ENCODE measurements at regions not wholly inside any gene's neighbourhood (a gene's known extent, or its start where the extent isn't known, plus 50 kb on each side); places are given as distances from the start of the nearest gene placed in this dataset.
"Not testable (repeated sequence)": the region's sequence is repeated elsewhere in the genome, so short reads cannot be mapped to it uniquely, and the experiment has no call there.

DNA sequence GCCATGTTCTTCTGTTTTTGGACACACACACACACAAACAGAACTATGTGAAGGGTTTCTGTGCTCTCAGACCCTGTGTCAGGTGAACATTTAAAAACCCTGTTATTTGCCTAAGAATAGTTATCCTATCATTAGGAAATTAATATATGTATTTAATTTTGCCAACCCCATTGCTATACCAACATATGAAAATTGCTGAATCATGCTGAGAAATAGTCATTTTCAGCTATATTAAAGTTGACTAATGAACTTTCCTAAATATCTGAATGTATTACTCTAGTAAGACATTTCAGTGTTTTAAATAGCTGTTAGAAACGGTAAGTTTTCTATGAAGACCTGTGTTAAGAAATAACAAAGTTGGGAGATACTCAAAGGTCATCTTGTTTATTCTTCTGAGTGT is 596.9 kb upstream of the GRM7 start:
- DNase-seq (ENCODE audit: low read depth, low spot score) = no peak

DNA sequence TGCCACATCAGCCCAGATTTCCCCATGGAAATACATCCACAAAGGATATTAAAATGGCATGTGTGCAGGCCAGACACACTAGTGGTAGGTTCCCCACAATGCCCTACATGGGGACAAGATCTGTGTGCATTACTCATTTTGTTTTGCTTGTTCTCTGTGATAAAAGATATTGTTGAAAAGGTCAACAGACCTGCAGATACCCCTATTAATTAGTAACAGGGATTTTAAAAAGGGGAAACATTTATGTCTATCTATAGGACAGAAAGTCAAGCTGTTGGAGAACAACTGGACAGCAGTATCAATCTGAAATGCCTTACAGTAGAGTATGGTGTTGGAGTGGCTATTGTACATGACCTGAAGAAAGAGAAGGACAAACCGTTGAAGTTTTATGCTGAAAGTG is 596.0 kb upstream of the GRM7 start:
- DNase-seq (ENCODE audit: low read depth, low spot score) = no peak

DNA sequence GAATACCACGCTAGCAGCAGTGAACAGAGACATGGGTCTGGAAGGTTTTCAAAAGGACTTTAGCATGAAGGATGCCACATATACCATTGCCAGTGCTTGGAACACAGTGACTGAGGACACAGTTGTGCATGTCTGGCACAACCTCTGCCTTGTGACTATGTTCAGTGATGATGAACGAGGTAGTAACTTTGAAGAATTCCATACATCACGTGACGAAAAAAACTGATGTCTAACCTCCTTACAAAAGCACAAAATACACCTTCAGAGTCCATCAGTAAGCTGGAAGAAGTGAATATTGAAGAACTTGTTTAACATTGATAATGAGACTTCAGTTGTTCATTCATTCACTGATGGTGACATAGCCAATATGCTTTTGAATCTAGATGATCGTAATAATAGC is 594.8 kb upstream of the GRM7 start:
- DNase-seq (ENCODE audit: low read depth, low spot score) = no peak

DNA sequence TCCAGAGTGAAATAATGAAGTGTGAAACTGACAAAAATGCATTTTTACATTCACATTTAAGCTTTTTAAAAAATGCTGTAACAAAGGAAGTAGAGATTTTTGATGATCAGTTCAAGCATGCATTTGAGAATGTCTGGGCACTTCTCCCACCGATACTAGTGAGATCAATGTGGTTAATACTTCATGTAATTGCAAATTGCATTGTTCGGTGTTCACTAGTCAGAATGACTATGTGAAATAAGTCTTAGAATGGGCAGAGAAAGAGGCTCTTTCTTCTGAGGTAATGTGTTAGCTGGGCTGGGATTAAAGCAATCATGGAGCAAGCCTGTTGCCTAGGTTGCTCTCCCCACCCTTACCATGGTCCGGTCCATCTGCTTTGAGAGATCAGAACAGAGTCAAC is 587.0 kb upstream of the GRM7 start:
- no peak for DNase-seq (ENCODE audit: low read depth, low spot score)

DNA sequence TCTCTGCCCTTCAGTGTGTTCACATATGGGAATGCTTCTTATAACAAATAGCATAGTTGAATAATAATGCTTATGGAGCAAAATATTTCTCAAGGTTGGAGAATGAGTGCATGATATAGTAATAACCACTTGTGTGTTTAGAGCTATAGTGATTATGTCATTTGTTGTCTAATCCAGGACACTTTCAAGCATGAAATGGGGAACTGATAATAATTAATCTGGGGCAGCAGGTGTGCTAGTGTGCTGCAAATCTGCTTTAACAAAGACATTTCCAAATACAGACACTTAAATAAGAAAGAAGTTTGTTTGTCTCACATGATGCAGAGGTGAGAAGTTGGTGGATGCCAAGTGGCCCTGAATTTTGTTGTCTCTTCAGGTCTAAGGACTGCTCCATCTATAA is 579.3 kb upstream of the GRM7 start:
- DNase-seq (ENCODE audit: low read depth, low spot score) = no peak

DNA sequence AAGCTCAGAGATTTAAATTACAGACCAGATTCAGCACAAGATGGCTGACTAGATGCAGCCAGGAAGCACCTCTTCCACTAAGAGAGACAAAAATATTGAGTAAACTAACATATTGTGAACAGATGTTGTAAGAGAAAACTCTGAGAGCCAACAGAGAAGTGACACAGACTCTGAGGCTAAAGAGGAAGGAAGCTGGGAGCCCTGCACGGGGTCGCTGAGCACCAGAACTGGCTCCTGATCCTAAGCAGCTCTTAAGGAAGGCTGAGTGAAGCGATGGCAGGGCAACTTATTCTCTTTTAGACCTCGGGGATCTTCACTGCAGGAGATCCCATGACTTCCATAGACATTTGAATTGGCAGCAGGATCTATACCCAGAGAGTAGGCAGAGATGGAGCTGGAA is 578.0 kb upstream of the GRM7 start:
- DNase-seq (ENCODE audit: low read depth, low spot score) = no peak

DNA sequence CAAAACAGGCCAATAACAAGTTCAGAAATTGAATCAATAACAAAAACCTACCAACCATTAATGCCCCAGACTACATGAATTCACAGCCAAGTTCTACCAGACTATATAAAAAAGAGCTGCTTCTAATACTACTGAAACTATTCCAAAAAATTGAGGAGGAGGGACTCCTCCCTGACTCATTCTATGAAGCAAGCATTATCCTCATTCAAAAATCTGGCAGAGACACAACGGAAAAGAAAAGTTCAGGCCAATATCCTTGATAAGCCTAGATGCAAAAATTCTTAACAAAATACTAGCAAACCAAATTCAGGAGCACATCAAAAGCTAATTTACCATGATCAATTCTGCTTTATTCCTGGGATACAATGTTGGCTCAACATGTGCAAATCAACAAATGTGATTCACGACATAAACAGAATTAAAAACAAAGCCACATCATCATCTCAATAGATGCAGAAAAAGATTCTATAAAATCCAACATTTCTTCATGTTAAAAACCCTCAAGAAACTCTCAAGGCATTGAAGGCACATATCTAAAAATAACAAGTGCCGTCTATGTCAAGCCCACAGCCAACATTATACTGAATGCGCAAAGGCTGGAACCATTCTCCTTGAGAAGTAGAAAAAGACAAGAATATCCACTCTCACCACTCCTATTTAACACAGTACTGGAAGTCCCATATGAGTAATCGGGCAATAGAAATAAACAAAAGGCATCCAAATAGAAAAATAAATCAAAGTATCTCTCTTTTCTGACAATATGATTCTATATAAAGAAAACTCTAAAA is 573.6 kb upstream of the GRM7 start:
- no peak for DNase-seq (ENCODE audit: low read depth, low spot score)

DNA sequence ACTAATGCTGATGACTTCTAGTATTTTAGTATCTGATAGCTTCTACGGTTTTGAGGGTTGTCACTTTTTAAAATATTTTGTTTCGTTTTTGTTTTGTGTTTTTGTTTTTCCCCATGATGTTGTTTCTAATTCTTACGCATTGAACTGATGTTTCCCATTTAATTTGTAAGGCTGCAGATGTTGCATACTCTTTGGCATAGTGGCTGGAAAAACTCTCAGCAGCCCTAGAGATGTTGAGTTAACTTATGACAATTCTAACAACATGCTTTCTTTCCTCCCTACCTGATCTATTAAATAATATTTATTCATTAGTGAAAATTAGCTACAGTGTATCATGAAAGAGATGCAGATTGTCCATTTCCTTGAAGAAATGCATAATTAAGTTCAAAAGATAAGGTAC is 559.3 kb upstream of the GRM7 start:
- no peak for DNase-seq (ENCODE audit: low read depth, low spot score)

DNA sequence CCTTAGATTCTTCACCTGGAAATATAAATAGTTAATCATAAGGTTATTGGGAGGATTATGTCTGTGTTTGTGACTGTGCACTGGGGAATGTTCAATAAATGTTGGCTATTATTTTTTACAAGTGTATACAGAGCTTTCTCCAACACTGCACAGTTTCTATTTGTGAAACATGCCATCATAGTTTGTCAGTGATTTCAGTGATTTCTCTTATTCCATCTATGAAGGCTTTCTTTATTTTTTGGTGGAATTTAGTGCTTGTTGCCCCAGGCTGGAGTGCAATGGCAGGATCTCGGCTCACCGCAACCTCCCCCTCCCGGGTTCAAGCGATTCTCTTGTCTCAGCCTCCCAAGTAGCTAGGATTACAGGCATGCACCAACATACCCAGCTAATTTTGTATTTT is 545.0 kb upstream of the GRM7 start:
- no peak for DNase-seq (ENCODE audit: low read depth, low spot score)

DNA sequence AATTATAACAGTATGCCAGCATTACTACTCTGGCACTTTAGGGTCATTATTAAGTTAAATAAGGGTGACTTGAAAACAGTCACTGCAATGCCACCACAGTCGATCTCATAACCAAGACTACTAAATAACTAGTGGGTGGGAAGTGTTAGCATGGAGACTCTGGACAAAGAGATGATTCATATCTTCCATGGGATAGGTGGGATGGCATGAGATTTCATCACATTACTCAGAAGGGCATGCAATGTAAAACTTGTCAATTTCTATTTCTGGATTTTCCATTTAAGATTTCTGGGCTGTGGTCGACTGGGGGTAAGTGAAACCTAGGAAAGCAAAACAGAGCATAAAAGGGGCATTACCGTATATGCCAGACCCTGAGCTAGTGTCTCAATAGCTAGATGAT is 538.9 kb upstream of the GRM7 start:
- DNase-seq (ENCODE audit: low read depth, low spot score) = no peak

DNA sequence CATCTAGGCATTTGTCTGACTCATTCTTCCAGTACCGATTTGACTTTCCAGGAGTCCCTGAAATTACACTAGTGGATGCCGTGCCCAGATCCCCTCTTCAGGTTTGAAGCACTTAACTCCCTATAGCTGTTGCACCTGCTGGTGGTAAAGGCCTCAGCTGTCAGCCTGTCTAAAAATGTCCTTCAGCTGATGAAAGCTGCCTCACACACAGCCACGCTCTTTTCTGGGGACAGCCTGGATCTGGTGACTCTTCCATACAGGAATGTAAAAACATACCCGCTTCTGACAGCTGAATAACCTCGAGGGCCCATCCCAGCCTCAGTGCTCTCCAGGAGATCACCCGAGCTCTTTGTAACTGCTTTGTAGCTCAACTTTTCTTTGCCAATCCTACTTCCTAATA is 534.1 kb upstream of the GRM7 start:
- DNase-seq (ENCODE audit: low read depth, low spot score) = peak; percentile 14

DNA sequence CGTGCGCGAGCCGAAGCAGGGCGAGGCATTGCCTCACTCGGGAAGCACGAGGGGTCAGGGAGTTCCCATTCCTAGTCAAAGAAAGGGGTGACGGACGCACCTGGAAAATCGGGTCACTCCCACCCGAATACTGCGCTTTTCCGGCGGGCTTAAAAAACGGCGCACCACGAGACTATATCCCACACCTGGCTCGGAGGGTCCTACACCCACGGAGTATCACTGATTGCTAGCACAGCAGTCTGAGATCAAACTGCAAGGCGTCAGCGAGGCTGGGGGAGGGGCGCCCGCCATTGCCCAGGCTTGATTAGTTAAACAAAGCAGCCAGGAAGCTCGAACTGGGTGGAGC is 520.0 kb upstream of the GRM7 start:
- DNase-seq (ENCODE audit: low read depth, low spot score) = not testable (repeated sequence)

DNA sequence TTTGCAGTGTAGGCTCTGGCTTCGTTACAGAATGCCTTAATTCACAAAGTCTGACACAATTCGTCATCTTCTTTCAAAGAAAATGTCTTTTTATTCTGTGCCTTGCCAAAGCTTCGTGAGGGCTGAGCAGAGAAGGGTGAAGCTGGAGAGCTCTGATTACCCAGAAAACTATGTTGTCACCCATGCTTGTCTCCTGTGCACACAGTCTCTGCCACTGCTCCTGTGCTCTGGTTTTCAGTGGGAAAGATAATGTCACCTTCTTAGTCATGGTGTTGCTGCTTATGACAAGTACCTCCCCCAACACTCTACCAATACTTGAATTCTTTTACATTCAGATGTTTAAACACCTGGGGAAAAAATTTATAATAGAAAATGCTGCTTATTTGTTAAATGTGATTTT is 509.2 kb upstream of the GRM7 start:
- no peak for DNase-seq (ENCODE audit: low read depth, low spot score)

DNA sequence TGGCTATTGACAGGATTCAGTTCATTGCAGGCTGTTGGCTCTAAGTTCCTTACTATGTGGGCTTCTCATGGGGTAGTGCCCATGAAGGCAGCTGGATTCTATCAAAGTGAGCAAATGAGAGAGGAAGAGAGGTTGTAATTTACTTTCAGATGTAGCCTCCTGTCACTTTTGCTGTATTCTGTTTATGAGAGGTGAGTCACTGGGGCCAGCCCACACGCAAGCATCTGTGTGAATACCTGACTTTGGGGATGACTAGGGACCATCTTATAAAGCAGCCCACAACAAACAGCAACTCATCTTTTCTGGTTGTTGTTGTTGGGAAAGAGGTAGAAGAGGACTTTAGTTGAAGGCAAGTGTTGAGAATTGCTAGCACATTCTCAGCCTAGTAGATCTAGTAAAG is 506.3 kb upstream of the GRM7 start:
- no peak for DNase-seq (ENCODE audit: low read depth, low spot score)

DNA sequence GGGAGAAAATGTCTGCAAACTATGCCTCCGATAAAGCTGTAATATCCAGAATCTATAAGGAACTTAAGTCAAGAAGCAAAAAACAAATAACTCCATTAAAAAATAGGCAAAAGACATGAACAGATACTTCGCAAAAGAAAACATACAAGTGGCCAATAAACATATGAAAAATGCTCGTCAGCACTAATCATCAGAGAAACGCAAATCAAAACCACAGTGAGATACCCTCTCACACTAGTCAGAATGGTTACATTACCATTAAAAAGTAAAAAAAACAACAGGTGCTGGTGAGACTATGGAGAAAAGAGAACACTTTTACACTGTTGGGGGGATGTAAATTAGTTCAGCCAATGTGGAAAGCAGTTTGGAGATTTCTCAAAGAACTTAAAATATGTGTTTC is 498.5 kb upstream of the GRM7 start:
- no peak for DNase-seq (ENCODE audit: low read depth, low spot score)

DNA sequence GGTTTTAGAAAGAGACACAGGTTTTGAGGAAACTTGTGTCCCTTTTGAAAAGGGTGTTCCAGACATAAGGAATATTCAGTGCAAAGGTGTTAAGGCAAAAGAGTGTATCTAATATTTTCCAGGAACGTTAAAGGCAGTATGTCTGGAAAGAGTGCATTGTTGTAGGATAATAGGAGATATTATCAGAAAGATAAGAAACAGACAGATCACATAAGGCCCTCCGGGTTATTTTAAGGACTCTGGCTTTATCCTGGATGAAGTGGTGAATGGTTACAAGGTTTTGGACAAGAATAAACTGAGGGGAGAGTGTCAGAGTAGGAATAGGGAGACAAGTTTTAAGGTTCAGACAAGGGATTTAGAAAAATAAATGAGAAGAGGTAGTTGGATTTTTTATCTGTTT is 493.7 kb upstream of the GRM7 start:
- no peak for DNase-seq (ENCODE audit: low read depth, low spot score)

DNA sequence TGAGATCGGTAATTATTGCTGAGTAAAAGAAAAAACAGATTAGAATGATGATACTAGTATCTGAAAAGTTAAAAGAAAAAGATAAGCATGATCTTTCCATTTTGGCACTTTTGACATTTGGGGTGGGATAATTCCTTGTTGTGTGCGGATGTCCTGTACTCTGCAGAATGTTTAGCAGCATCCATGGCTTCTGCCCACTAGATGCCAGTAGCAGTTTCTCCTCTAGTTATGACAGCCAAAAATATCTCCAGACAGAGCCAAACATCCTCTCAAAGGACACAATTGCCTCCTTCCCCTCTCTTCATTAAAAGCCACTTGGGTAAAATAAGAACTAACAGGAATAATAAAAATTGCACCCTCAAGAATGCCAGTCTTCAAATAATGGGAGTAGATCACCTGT is 468.8 kb upstream of the GRM7 start:
- no peak for DNase-seq (ENCODE audit: low read depth, low spot score)

DNA sequence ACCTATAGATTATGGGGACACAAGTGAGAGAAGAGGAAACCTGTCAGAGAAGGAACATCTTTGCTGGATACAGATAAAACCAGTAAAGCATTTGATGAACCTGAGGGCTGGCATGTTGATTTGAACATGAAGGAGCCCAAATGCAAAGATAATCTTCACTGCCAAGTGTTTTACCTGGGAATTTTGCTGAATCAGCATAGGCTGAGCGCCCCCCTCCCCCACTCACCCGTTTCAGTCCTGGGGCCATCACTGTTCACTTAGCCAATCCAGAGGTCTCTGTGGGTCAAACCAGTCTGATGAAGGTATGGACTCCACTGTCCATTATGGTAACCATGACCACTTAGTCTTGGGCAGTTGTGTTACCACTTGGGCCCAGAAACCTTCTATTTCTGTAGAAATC is 466.0 kb upstream of the GRM7 start:
- DNase-seq (ENCODE audit: low read depth, low spot score) = no peak

DNA sequence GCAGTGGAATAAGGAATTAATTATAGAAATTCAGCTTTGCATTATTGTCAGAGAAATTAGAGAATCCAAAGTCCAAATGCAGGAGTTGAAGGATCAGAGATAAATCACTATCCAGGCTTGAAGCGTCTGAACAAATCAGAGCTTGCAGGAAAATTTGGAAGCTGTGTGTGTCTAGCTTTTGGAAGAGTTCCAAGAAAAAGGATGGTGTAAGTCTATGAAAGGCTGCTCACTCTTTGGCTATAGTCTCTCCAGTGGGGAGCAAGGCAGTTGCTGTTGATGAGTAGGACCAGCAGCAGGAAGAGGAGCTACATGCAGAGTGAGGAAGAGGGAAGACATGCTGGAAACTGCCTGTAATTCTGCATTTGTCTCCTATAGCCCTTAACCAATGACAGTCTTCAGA is 464.3 kb upstream of the GRM7 start:
- DNase-seq (ENCODE audit: low read depth, low spot score) = no peak

DNA sequence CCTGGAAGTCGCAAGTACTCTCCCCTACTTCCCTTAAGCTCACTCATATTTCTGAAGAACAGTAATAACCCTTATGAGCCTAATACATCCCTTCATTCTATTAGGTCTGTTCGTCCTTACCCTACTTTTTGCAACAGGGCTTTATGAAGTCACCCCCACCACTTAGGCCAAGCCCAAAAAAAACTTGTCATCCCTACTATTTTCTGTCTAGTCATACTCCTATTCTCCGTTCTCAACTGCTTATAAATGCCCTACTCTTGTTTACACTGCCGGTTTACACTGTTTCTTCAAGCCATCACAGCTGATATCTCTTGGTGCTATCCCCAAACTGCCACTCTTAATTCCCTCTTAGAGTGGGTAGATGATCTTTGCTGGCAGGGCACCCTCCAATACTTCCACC is 458.2 kb upstream of the GRM7 start:
- DNase-seq (ENCODE audit: low read depth, low spot score) = not testable (repeated sequence)

DNA sequence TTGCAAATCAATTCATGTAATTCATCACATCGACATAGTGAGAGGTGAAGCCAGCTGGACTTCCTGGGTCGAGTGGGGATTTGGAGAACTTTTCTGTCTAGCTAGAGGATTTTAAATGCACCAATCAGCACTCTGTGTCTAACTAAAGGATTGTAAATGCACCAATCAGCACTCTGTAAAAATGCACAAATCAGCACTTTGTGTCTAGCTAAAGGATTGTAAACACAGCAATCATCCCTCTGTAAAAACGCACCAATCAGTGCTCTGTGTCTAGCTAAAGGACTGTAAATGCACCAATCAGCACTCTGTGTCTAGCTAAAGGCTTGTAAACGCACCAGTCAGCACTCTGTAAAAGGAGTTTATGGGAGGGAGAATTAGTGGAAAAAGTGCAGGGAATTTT is 454.0 kb upstream of the GRM7 start:
- not testable (repeated sequence) for DNase-seq (ENCODE audit: low read depth, low spot score)

DNA sequence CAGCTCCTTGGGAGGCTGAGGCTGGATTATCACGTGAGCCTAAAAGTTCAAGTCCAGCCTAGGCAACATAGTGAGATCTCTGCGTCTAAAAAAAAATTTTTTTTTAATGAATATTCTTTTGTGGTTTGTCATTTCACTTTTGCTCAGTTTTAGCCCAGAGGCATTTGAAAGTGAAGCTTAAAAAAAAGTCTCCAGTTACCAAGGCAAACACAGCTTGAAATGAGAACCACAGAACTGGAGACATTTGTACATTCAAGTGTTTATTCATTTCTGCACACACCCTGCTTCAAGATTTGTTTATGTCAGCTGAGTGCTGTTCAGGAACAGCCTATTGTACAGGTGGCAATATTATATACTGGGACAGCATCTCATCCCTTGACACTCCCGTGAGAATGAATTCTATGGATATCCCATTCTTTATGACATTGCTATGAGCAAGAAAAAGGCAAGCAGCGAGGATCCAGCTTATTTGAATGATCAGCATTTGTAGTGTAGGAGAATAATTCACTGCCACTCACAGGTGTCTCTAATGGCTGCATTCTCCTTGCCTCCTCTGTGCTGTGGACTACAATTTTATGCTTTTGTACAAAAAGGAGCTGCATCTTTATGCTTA is 444.8 kb upstream of the GRM7 start:
- no peak for DNase-seq (ENCODE audit: low read depth, low spot score)

DNA sequence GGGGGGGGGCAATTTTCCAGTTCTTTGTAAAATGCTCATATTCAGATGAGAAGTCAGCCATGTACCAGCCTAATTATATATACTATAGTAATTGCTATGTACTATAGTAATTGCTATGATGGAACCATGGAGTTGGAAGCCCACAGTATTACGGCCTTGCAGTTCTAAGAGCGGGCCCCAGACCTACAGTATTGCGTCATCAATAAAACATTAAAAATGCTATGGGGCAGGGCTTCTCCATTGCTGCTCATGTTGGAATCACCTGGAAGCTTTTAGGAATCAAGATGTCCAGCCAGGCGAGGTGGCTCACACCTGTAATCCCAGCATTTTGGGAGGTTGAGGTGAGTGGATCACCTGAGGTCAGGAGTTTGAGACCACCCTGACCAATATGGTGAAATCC is 443.7 kb upstream of the GRM7 start:
- no peak for DNase-seq (ENCODE audit: low read depth, low spot score)

DNA sequence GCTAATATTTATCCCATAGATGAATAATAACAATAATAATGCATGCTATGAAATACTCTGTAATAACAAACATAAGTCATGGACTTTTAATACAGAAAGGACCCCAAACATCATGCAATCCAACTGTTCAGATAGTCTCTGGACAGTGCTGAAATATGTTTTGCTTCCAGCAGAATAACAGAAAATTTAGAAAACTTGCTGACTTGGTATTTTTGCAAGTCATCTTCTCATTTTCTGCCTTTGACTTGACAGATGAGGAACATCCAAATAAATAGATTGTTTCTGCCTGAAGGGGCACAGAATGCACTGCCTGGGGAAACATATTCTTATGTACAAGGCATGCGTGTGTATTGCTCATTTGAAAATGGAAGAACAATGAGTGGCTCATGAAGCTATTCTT is 442.4 kb upstream of the GRM7 start:
- no peak for DNase-seq (ENCODE audit: low read depth, low spot score)
